HFF-Myc (cell line): ENCODE measurements at regions not wholly inside any gene's neighbourhood (a gene's known extent, or its start where the extent isn't known, plus 50 kb on each side); places are given as distances from the start of the nearest gene placed in this dataset.
A peak's percentile ranks its signal among the peaks of the same experiment; 100 is the strongest.

Experiments
- DNase-seq: peaks from one replicate; pipeline ENCODE4 v3.0.0-alpha.2; 2011; ENCODE audit warnings: low read depth; ENCODE audit errors: extremely low read depth
- H3K4me3 ChIP-seq: replicated peaks from 2 replicates; pipeline ENCODE4 v1.5.1; 2011; ENCODE audit warnings: low read depth, mild to moderate bottlenecking, control low read depth, low read length
- CTCF ChIP-seq: IDR thresholded peaks from 2 replicates; pipeline ENCODE4 v1.5.1; 2012; ENCODE audit warnings: mild to moderate bottlenecking, low read depth, low read length, control low read depth; ENCODE audit errors: missing control alignments

GRCh38 chr2:160984426-160985077, 175.7 kb upstream of the TANK start:
- H3K4me3 ChIP-seq: no peak overlapping the region
- DNase-seq: no peak
- no peak for TF ChIP-seq CTCF

- TF ChIP-seq CTCF: no peak
- no peak for DNase-seq
- no peak overlapping the region for H3K4me3 ChIP-seq
Observed at GRCh38 chr2:160989778-160990177, 170.4 kb upstream of the TANK start.

- TF ChIP-seq CTCF: no peak
- no peak overlapping the region for H3K4me3 ChIP-seq
- DNase-seq: no peak
Observed at GRCh38 chr2:160993654-160994061, 166.6 kb upstream of the TANK start.

GRCh38 chr2:160994141-160995002, 165.9 kb upstream of the TANK start:
- no peak overlapping the region for H3K4me3 ChIP-seq
- peak; percentile 83 for DNase-seq
- TF ChIP-seq CTCF: peak; percentile 70

- DNase-seq: no peak
- no peak for TF ChIP-seq CTCF
- no peak overlapping the region for H3K4me3 ChIP-seq
Observed at GRCh38 chr2:160996584-160996983, 163.6 kb upstream of the TANK start.

- DNase-seq: no peak
- H3K4me3 ChIP-seq: no peak overlapping the region
- TF ChIP-seq CTCF: peak; percentile 40
Observed at GRCh38 chr2:161004379-161004778, 155.8 kb upstream of the TANK start.
